AG20443 (cell line): ENCODE measurements at regions not wholly inside any gene's neighbourhood (a gene's known extent, or its start where the extent isn't known, plus 50 kb on each side); places are given as distances from the start of the nearest gene placed in this dataset.
"Not testable (repeated sequence)": the region's sequence is repeated elsewhere in the genome, so short reads cannot be mapped to it uniquely, and the experiment has no call there.

Experiments
- DNase-seq: peaks from one replicate; pipeline ENCODE4 v3.0.0; 2012; ENCODE audit warnings: low spot score, mixed read lengths

GRCh38 chr6:50467931-50468330 is 245.4 kb upstream of the TFAP2D start:
- no peak for DNase-seq

GRCh38 chr6:50471041-50471440 is 242.3 kb upstream of the TFAP2D start:
- DNase-seq = no peak

GRCh38 chr6:50510361-50510760 is 203.0 kb upstream of the TFAP2D start:
- no peak for DNase-seq

GRCh38 chr6:50520326-50521266 is 192.7 kb upstream of the TFAP2D start:
- DNase-seq = no peak

GRCh38 chr6:50524341-50524740 is 189.0 kb upstream of the TFAP2D start:
- no peak for DNase-seq

- DNase-seq = no peak
Measured at GRCh38 chr6:50527985-50528384, 185.3 kb upstream of the TFAP2D start.

GRCh38 chr6:50539447-50539846 is 173.9 kb upstream of the TFAP2D start:
- DNase-seq = no peak

GRCh38 chr6:50541941-50542340 is 171.4 kb upstream of the TFAP2D start:
- DNase-seq = no peak

- no peak for DNase-seq
Measured at GRCh38 chr6:50543666-50544065, 169.7 kb upstream of the TFAP2D start.

GRCh38 chr6:50549026-50549425 is 164.3 kb upstream of the TFAP2D start:
- DNase-seq = no peak

- no peak for DNase-seq
Measured at GRCh38 chr6:50549475-50549874, 163.9 kb upstream of the TFAP2D start.

- DNase-seq = no peak
Measured at GRCh38 chr6:50555982-50556381, 157.3 kb upstream of the TFAP2D start.

GRCh38 chr6:50565004-50565403 is 148.3 kb upstream of the TFAP2D start:
- DNase-seq = no peak

- DNase-seq = not testable (repeated sequence)
Measured at GRCh38 chr6:50571230-50571629, 142.1 kb upstream of the TFAP2D start.

GRCh38 chr6:50585441-50586330 is 127.6 kb upstream of the TFAP2D start:
- no peak for DNase-seq

- no peak for DNase-seq
Measured at GRCh38 chr6:50586331-50586675, 127.0 kb upstream of the TFAP2D start.

- DNase-seq = no peak
Measured at GRCh38 chr6:50589751-50590470, 123.4 kb upstream of the TFAP2D start.

- DNase-seq = no peak
Measured at GRCh38 chr6:50591135-50591534, 122.2 kb upstream of the TFAP2D start.

- no peak for DNase-seq
Measured at GRCh38 chr6:50600280-50600679, 113.0 kb upstream of the TFAP2D start.

- peak; percentile 15 for DNase-seq
Measured at GRCh38 chr6:50602292-50602691, 111.0 kb upstream of the TFAP2D start.

- no peak for DNase-seq
Measured at GRCh38 chr6:50608421-50608820, 104.9 kb upstream of the TFAP2D start.

- no peak for DNase-seq
Measured at GRCh38 chr6:50610562-50610961, 102.8 kb upstream of the TFAP2D start.
